ENCODE measurements at regions not wholly inside any gene's neighbourhood (a gene's known extent, or its start where the extent isn't known, plus 50 kb on each side); places are given as distances from the start of the nearest gene placed in this dataset.
"Not testable (repeated sequence)": the region's sequence is repeated elsewhere in the genome, so short reads cannot be mapped to it uniquely, and the experiment has no call there.

DNA sequence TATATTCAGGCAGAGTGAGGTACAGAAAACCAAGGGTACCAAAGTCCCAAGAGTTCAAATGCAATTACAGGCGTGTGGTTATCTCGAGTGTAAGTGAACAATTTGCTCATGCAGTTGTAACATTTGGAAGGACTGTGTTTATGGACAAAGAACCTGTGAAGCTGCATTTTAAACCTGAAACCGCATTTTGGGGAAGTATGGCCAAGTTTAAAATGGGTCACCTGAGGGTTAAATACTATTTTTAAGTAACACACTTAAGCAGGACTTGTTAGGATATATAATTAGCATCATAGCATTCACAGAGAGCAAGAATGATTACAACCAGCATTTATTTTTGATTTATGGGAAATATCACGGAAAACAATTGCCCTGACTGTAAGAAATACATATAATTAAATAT, 79.1 kb upstream of the LCORL start:
- no peak for DNase-seq

- not testable (repeated sequence) for DNase-seq
These were observed 68.9 kb upstream of the LCORL start for GRCh38 chr4:18090447-18090846.

DNA sequence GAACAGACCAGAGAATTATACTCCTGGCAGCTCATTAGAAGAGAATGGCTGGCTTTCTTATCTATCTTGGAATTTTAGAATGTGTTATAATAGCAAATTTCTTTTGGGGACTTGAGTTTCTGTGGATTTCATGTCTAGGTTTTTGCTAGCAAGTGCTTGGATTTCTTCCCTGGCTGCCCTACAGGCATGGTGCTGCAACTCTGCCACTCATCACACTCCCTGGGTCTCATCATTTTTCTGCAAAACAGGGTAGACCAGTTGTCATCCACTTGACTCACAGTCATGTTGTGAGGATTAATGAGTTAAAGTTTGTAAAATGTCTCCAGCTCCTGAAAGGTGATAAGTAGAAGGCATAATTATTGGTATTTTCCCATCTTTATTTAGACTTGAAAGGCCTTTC, 60.7 kb upstream of the LCORL start:
- DNase-seq, result no peak

DNA sequence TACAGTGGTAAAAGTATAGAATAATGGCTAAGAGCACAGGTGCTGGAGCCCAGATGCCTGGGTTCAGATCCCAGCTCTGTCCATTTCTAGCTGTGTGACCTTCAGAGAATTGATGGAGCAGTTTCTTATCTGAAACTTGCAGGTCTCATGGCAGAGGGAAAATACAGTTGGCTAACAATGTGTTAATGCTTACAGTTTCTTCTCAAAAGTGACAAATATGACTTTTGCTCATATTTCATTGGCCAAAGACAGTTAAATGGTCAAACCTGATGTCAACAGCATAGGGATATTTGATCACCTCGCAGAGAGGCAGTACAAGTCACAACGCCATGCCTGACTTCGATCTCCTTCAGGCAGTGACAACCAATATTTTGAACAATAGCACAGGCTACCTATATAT, 60.2 kb upstream of the LCORL start:
- no peak for DNase-seq

- no peak for DNase-seq
These were observed 56.3 kb upstream of the LCORL start for GRCh38 chr4:18077808-18078207.

GRCh38 chr4:18075823-18076433, 54.4 kb upstream of the LCORL start:
- no peak for DNase-seq

DNA sequence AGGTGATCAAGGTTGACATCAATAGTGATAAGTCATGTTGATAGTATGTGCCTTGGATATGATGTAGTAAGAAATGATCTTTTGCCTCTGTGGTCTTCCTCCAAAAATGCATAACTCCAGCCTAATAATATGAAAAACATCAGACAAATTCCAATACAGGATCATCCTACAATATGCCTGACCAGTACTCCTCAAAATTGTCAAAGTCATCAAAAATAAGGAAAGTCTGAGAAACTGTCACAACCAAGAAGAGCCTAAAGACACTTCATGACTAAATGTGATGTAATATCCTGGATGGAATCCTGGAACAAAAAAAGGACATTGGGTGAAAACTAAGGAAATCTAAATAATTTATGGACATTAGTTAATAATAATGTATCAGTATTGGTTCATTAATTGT, 50.3 kb upstream of the LCORL start:
- DNase-seq, result no peak

Measured in SIG-M5 (cell line).